GM04503 (cell line): ENCODE measurements at regions not wholly inside any gene's neighbourhood (a gene's known extent, or its start where the extent isn't known, plus 50 kb on each side); places are given as distances from the start of the nearest gene placed in this dataset.
"Not testable (repeated sequence)": the region's sequence is repeated elsewhere in the genome, so short reads cannot be mapped to it uniquely, and the experiment has no call there.

ENCODE experiments used
- DNase-seq: peaks from one replicate; pipeline ENCODE4 v3.0.0-alpha.2; 2012; ENCODE audit warnings: low read depth

GRCh38 chr4:127217586-127218229 is 415.0 kb upstream of the INTU start:
- DNase-seq, result no peak

- DNase-seq, result no peak
These were observed 413.5 kb upstream of the INTU start for GRCh38 chr4:127219232-127219631.

- DNase-seq, result no peak
These were observed 408.2 kb upstream of the INTU start for GRCh38 chr4:127224556-127224955.

GRCh38 chr4:127229855-127230608 is 402.7 kb upstream of the INTU start:
- DNase-seq, result no peak

- DNase-seq, result peak; percentile 16
These were observed 395.9 kb upstream of the INTU start for GRCh38 chr4:127236889-127237288.

- no peak for DNase-seq
These were observed 395.2 kb upstream of the INTU start for GRCh38 chr4:127237581-127237980.

GRCh38 chr4:127238956-127239475 is 393.7 kb upstream of the INTU start:
- DNase-seq, result no peak

GRCh38 chr4:127239902-127240763 is 392.6 kb upstream of the INTU start:
- no peak for DNase-seq

GRCh38 chr4:127240764-127241105 is 392.0 kb upstream of the INTU start:
- no peak for DNase-seq

GRCh38 chr4:127244515-127244914 is 388.2 kb upstream of the INTU start:
- no peak for DNase-seq

- no peak for DNase-seq
These were observed 385.5 kb upstream of the INTU start for GRCh38 chr4:127246963-127247952.

GRCh38 chr4:127249066-127249766 is 383.5 kb upstream of the INTU start:
- DNase-seq, result peak; percentile 17

GRCh38 chr4:127249767-127250108 is 383.0 kb upstream of the INTU start:
- no peak for DNase-seq

- no peak for DNase-seq
These were observed 382.2 kb upstream of the INTU start for GRCh38 chr4:127250577-127250976.

- peak; percentile 26 for DNase-seq
These were observed 381.3 kb upstream of the INTU start for GRCh38 chr4:127251423-127251822.

GRCh38 chr4:127256500-127256899 is 376.3 kb upstream of the INTU start:
- DNase-seq, result no peak

GRCh38 chr4:127261476-127261875 is 371.3 kb upstream of the INTU start:
- DNase-seq, result no peak

- DNase-seq, result no peak
These were observed 364.4 kb upstream of the INTU start for GRCh38 chr4:127268367-127268766.

GRCh38 chr4:127277023-127277422 is 355.7 kb upstream of the INTU start:
- not testable (repeated sequence) for DNase-seq

GRCh38 chr4:127284236-127284635 is 348.5 kb upstream of the INTU start:
- no peak for DNase-seq

GRCh38 chr4:127291316-127291715 is 341.4 kb upstream of the INTU start:
- peak; percentile 5 for DNase-seq
